Vagina (tissue), 2 donors: ENCODE measurements at regions not wholly inside any gene's neighbourhood (a gene's known extent, or its start where the extent isn't known, plus 50 kb on each side); places are given as distances from the start of the nearest gene placed in this dataset.

Source experiments
- POLR2A ChIP-seq, 2 donors: fragments of 450-650 bp; IDR thresholded peaks; one replicate each; pipeline ENCODE4 v1.6.1; 2017; ENCODE audit warnings: antibody characterized with exemption in 2 of 2, mild to moderate bottlenecking in 2 of 2, moderate library complexity in 2 of 2
- POLR2AphosphoS5 ChIP-seq, 2 donors: sonication (generic); formaldehyde crosslinking; IDR thresholded peaks; one replicate each; pipeline ENCODE4 v1.9.0; 2017; ENCODE audit warnings: antibody characterized with exemption in 2 of 2, mild to moderate bottlenecking in 2 of 2, low read depth in 1 of 2; ENCODE audit not compliant: insufficient read depth in 1 of 2
- TF ChIP-seq, protein P1 (sequence below), 3 experiments: fragments of 450-650 bp in 2 of 3; fragments of 200-600 bp in 1 of 3; sonication (generic) in 1 of 3; IDR thresholded peaks; one replicate each; pipeline ENCODE4 v1.5.1; 2017 to 2019; ENCODE audit warnings: antibody characterized with exemption in 3 of 3, mild to moderate bottlenecking in 2 of 3, moderate library complexity in 2 of 3

DNA sequence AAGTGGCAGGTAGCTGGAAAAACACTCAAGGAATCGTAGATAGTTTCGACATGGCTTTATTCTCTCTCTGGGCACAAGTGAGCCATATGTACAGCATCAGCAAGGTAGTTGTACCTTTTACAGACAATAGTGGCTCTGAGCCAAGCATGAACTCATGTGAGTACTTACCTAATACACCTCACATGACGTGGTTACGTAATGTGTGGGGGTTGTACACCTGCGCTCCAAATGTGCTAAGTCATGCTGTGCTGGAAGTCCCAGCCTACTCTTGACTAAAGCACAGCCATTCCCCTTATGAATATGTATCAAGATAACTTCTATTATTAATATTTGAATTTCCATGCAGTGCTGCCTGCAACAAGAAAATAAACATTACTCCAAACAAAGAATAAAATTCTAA is 78.8 kb upstream of the HMGN3 start:
- TF ChIP-seq POLR2A (IDR thresholded peaks at IDR 0.05) (no peak), POLR2AphosphoS5 (IDR thresholded peaks at IDR 0.05; ENCODE audit: insufficient read depth in 1 of 2, low read depth in 1 of 2) (peak in 1 of 2 donors; percentile 46)
- TF ChIP-seq, protein P1, sequence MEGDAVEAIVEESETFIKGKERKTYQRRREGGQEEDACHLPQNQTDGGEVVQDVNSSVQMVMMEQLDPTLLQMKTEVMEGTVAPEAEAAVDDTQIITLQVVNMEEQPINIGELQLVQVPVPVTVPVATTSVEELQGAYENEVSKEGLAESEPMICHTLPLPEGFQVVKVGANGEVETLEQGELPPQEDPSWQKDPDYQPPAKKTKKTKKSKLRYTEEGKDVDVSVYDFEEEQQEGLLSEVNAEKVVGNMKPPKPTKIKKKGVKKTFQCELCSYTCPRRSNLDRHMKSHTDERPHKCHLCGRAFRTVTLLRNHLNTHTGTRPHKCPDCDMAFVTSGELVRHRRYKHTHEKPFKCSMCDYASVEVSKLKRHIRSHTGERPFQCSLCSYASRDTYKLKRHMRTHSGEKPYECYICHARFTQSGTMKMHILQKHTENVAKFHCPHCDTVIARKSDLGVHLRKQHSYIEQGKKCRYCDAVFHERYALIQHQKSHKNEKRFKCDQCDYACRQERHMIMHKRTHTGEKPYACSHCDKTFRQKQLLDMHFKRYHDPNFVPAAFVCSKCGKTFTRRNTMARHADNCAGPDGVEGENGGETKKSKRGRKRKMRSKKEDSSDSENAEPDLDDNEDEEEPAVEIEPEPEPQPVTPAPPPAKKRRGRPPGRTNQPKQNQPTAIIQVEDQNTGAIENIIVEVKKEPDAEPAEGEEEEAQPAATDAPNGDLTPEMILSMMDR (IDR thresholded peaks at IDR 0.05): no peak
